SK-N-SH (cell line): ENCODE measurements at regions not wholly inside any gene's neighbourhood (a gene's known extent, or its start where the extent isn't known, plus 50 kb on each side); places are given as distances from the start of the nearest gene placed in this dataset.

Source experiments
- CTCF ChIA-PET: fragments of 300-600, 350-600 bp; formaldehyde crosslinking; extraction: SDS; loops from one replicate; lab custom pipeline; 2021; lab: Yijun Ruan, JAX
- POLR2A ChIA-PET: fragments of 350-600 bp; sonication (Branson Sonifier 250); formaldehyde crosslinking; extraction: SDS; loops from one replicate; lab custom pipeline; 2020; ENCODE audit warnings: antibody characterized with exemption, inconsistent platforms; lab: Yijun Ruan, JAX
- DNase-seq: peaks from one replicate; pipeline ENCODE4 v3.0.0; 2012
- H2AFZ ChIP-seq: fragments of 200-600 bp; sonication (generic); 2 replicates; pipeline ENCODE4 v1.8.1; 2016; ENCODE audit warnings: antibody characterized with exemption, mild to moderate bottlenecking, low read depth
- H3F3A ChIP-seq: fragments of 200-600 bp; sonication (generic); replicated peaks from 2 replicates; pipeline ENCODE3; 2016; ENCODE audit warnings: antibody characterized with exemption, mild to moderate bottlenecking; ENCODE audit not compliant: insufficient read depth
- H3K27ac ChIP-seq, 2 experiments: fragments of 200-500 bp in 1 of 2; fragments of 200-600 bp in 1 of 2; sonication (Bioruptor generic) in 1 of 2; sonication (generic), shearing (Covaris generic) in 1 of 2; 2 replicates each; pipeline versions ENCODE4 v1.5.1 to v1.6.1; 2014 to 2016; ENCODE audit warnings: low read depth in 2 of 2, inconsistent platforms in 1 of 2, low read length in 1 of 2, mild to moderate bottlenecking in 1 of 2, mixed read lengths in 1 of 2
- H3K27me3 ChIP-seq: fragments of 200-600 bp; sonication (generic), shearing (Covaris generic); 2 replicates; pipeline ENCODE4 v1.6.1; 2016; ENCODE audit warnings: mixed run types; ENCODE audit not compliant: insufficient read depth
- H3K36me3 ChIP-seq, 2 experiments: fragments of 200-500 bp in 1 of 2; fragments of 200-600 bp in 1 of 2; sonication (Bioruptor generic) in 1 of 2; sonication (generic) in 1 of 2; replicated peaks in 1 of 2; 2 replicates each; pipeline versions ENCODE3 to v1.5.1; 2014 to 2016; ENCODE audit warnings: low read length in 1 of 2, mild to moderate bottlenecking in 1 of 2; ENCODE audit not compliant: insufficient read depth in 2 of 2, control insufficient read depth in 1 of 2
- H3K4me1 ChIP-seq, 2 experiments: fragments of 200-500 bp in 1 of 2; fragments of 200-600 bp in 1 of 2; sonication (Bioruptor generic) in 1 of 2; sonication (generic), shearing (Covaris generic) in 1 of 2; 2 replicates each; pipeline versions ENCODE4 v1.5.1 to v1.6.1; 2014 to 2016; ENCODE audit warnings: low read depth in 1 of 2, low read length in 1 of 2, mixed run types in 1 of 2; ENCODE audit not compliant: insufficient read depth in 2 of 2, control insufficient read depth in 1 of 2
- H3K4me2 ChIP-seq: fragments of 200-600 bp; sonication (generic), shearing (Covaris generic); 2 replicates; pipeline ENCODE4 v1.6.1; 2017; ENCODE audit warnings: mixed run types
- H3K4me3 ChIP-seq, 2 experiments: fragments of 200-500 bp in 1 of 2; fragments of 200-600 bp in 1 of 2; sonication (Bioruptor generic) in 1 of 2; sonication (generic), shearing (Covaris generic) in 1 of 2; 2 replicates each; pipeline versions ENCODE4 v1.5.1 to v1.8.1; 2014 to 2016; ENCODE audit warnings: low read depth in 2 of 2, inconsistent platforms in 1 of 2, low read length in 1 of 2, mild to moderate bottlenecking in 1 of 2, mixed read lengths in 1 of 2, moderate library complexity in 1 of 2
- H3K79me2 ChIP-seq: fragments of 200-600 bp; sonication (generic); 2 replicates; pipeline ENCODE4 v1.8.1; 2017; ENCODE audit warnings: mild to moderate bottlenecking; ENCODE audit not compliant: insufficient read depth
- H3K9ac ChIP-seq: fragments of 200-600 bp; sonication (generic); 2 replicates; pipeline ENCODE4 v1.6.1; 2017; ENCODE audit warnings: mixed run types
- H3K9me2 ChIP-seq: fragments of 200-600 bp; sonication (generic); 2 replicates; pipeline ENCODE4 v1.6.1; 2017; ENCODE audit warnings: mixed run types
- H3K9me3 ChIP-seq: fragments of 200-600 bp; sonication (generic); 2 replicates; pipeline ENCODE4 v1.6.1; 2017; ENCODE audit warnings: mixed run types, mild to moderate bottlenecking, moderate library complexity
- H4K20me1 ChIP-seq: fragments of 200-600 bp; sonication (generic); 2 replicates; pipeline ENCODE4 v1.6.1; 2017; ENCODE audit warnings: mild to moderate bottlenecking, mixed run types; ENCODE audit not compliant: insufficient read depth
- CHD2 ChIP-seq: fragments of 150-350 bp; IDR thresholded peaks from 2 replicates; pipeline ENCODE4 v1.6.1; 2018; ENCODE audit warnings: low read length; ENCODE audit not compliant: partially characterized antibody
- GABPA ChIP-seq: IDR thresholded peaks from 2 replicates; pipeline ENCODE4 v1.4.0; 2012; ENCODE audit warnings: low read depth, mild to moderate bottlenecking
- MXI1 ChIP-seq: IDR thresholded peaks from 2 replicates; pipeline ENCODE4 v1.6.1; 2012; ENCODE audit warnings: mild to moderate bottlenecking, low read depth, low read length, improper control_type of control experiment
- NFIC ChIP-seq: IDR thresholded peaks from 2 replicates; pipeline ENCODE4 v1.4.0; 2012; ENCODE audit warnings: borderline replicate concordance
- POLR2AphosphoS5 ChIP-seq: IDR thresholded peaks from 2 replicates; pipeline ENCODE4 v1.6.1; 2012; ENCODE audit warnings: low read depth, low read length
- RAD21 ChIP-seq: IDR thresholded peaks from 2 replicates; pipeline ENCODE4 v1.6.1; 2012; ENCODE audit warnings: mild to moderate bottlenecking, low read length
- RXRA ChIP-seq: IDR thresholded peaks from 2 replicates; pipeline ENCODE4 v1.4.0; 2012; ENCODE audit warnings: low read depth, mild to moderate bottlenecking, borderline replicate concordance
- SIN3A ChIP-seq: IDR thresholded peaks from 2 replicates; pipeline ENCODE4 v1.6.1; 2012; ENCODE audit warnings: low read depth, mild to moderate bottlenecking, low read length, moderate library complexity, borderline replicate concordance
- TAF1 ChIP-seq: IDR thresholded peaks from 2 replicates; pipeline ENCODE4 v1.6.1; 2012; ENCODE audit warnings: low read depth, mild to moderate bottlenecking, low read length, moderate library complexity, borderline replicate concordance
- TCF12 ChIP-seq: IDR thresholded peaks from 2 replicates; pipeline ENCODE4 v1.4.0; 2012
- TEAD4 ChIP-seq: IDR thresholded peaks from 2 replicates; pipeline ENCODE4 v1.4.0; 2012; ENCODE audit warnings: mild to moderate bottlenecking, borderline replicate concordance; ENCODE audit not compliant: insufficient read depth
- YY1 ChIP-seq: IDR thresholded peaks from 2 replicates; pipeline ENCODE4 v1.4.0; 2012; ENCODE audit warnings: low read depth, mild to moderate bottlenecking
- WGBS: methylation state at CpG from one replicate; pipeline ENCODE4 v1.1.6; 2017; ENCODE audit warnings: low lambda C conversion rate; 5-methylcytosine and 5-hydroxymethylcytosine counted together
- TF ChIP-seq, protein P1 (sequence below): fragments of 150-350 bp; IDR thresholded peaks from 2 replicates; pipeline ENCODE4 v1.6.1; 2016; ENCODE audit warnings: mild to moderate bottlenecking, low read depth, low read length
- TF ChIP-seq, protein P2 (sequence below): IDR thresholded peaks from 2 replicates; pipeline ENCODE4 v1.4.0; 2012; ENCODE audit warnings: low read depth, borderline replicate concordance

DNA sequence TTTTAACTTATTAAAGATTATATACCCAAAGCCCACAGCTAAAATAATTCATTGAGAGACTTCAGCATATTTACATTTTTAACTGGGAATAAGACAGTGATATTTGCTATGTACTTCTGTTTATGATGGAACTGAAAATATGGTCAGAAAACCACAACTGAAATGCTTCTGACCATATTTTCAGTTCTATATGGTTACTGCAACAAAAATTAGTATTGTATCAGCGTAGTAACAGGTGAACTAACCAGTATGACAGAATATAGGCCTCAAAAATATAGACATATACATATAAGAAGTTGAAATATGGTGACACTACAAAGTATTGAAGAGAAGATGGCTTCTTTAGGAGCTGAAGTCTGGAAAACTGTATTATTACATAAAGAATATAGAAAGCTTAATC, 857.4 kb downstream of the OLFM4 start:
- H3K9me3 ChIP-seq = no peaks in the 10 kb centered on the region

DNA sequence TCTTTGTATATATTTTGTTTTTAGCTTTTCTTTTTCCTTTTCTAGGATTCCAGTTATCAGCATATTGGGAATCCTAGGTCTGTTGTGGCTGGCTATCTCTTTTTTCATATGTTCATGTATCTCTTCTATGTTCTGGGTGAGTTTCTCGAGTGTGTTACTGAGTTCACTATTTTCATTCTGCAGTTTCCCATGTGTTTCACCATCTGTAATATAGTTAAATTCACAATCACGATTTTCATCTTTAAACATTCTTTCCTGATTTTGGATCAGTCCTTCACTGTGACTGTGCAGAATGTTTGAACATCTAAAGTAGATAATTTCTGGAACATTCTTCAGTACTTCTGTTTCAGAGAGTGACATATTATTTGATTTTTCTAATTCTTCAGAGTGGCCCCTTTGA, 862.1 kb downstream of the OLFM4 start:
- Histone ChIP-seq H2AFZ (no peak overlapping the region), H3K4me3 (no peak overlapping the region), H3K36me3 (no peaks in the 10 kb centered on the region), H3F3A (no peaks in the 10 kb centered on the region), H3K9me3 (peaks cover 5% of the 10 kb centered on the region; the same call in 1 of the 2 replicates), H3K9ac (no peak overlapping the region), H3K27me3 (no peaks in the 10 kb centered on the region), H3K4me1 (no peaks in the 10 kb centered on the region), H3K4me2 (no peak overlapping the region), H4K20me1 (no peaks in the 10 kb centered on the region), H3K9me2 (no peaks in the 10 kb centered on the region), H3K79me2 (no peaks in the 10 kb centered on the region), H3K27ac (no peak overlapping the region)
- CTCF ChIA-PET = interaction anchor here (0.6 kb wide), 1 partner anchor 475 kb away, joined by 4 read pairs; no protein-coding TSS in a partner anchor
- DNase-seq = no peak
- 3% methylated on average over 2 of the region's 2 CpGs for WGBS
- POLR2A ChIA-PET = no interaction called here
- TF ChIP-seq CHD2 = no peak
- no peak for TF ChIP-seq MXI1
- TF ChIP-seq SIN3A = no peak
- TF ChIP-seq NFIC = no peak
- TF ChIP-seq, protein P1, sequence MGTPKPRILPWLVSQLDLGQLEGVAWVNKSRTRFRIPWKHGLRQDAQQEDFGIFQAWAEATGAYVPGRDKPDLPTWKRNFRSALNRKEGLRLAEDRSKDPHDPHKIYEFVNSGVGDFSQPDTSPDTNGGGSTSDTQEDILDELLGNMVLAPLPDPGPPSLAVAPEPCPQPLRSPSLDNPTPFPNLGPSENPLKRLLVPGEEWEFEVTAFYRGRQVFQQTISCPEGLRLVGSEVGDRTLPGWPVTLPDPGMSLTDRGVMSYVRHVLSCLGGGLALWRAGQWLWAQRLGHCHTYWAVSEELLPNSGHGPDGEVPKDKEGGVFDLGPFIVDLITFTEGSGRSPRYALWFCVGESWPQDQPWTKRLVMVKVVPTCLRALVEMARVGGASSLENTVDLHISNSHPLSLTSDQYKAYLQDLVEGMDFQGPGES = no peak
- TF ChIP-seq, protein P2, sequence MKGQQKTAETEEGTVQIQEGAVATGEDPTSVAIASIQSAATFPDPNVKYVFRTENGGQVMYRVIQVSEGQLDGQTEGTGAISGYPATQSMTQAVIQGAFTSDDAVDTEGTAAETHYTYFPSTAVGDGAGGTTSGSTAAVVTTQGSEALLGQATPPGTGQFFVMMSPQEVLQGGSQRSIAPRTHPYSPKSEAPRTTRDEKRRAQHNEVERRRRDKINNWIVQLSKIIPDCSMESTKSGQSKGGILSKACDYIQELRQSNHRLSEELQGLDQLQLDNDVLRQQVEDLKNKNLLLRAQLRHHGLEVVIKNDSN = no peak
- no peak for TF ChIP-seq TEAD4
- TF ChIP-seq, all 33 proteins: peak for 0

More for the DNA sequence above, 857.4 kb downstream of the OLFM4 start:
- no peak overlapping the region for H3K27ac ChIP-seq
- H3K4me1 ChIP-seq = no peaks in the 10 kb centered on the region
- 0 out of 2 replicates have a peak, but pooled peaks cover 3% of the 10 kb centered on the region for H3K9me2 ChIP-seq
- no peak overlapping the region for H2AFZ ChIP-seq
- no peaks in the 10 kb centered on the region for H3K27me3 ChIP-seq
- no peaks in the 10 kb centered on the region for H3K79me2 ChIP-seq
- POLR2A ChIA-PET = no interaction called here
- TF ChIP-seq, protein P2 = no peak
- TF ChIP-seq TCF12 = no peak
- TF ChIP-seq RAD21 = no peak
- H3K4me3 ChIP-seq = no peak overlapping the region
- H3F3A ChIP-seq = no peaks in the 10 kb centered on the region
- H4K20me1 ChIP-seq = no peaks in the 10 kb centered on the region
- CTCF ChIA-PET = no interaction called here
- no peak overlapping the region for H3K9ac ChIP-seq
- no peaks in the 10 kb centered on the region for H3K36me3 ChIP-seq
- no peak for DNase-seq
- 0% methylated on average over 1 of the region's 1 CpG for WGBS
- no peak overlapping the region for H3K4me2 ChIP-seq

DNA sequence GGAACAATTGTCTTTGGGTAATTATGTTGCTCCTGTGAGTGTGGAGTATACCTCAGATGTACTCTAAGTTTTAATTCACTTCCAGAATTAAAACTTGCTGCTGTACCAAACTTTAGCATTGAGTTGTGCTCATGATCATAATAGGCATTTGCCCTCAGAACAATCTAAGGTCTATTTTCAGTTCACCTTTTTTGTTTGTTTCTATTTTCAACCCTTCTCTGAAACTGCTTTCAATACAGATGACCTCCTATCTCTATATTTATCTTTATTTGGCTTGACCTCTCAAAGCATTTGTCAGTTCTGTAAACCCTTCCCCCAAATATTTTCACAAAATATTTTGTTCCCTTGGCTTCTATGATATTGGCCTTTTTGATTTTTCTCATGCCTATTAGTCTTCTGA, 873.0 kb downstream of the OLFM4 start:
- POLR2A ChIA-PET = no interaction called here
- Histone ChIP-seq H3K79me2 (no peaks in the 10 kb centered on the region), H3K36me3 (no peaks in the 10 kb centered on the region), H3K4me2 (no peak overlapping the region), H3K27me3 (no peaks in the 10 kb centered on the region), H3K9ac (no peak overlapping the region), H2AFZ (no peak overlapping the region), H3K9me3 (no peaks in the 10 kb centered on the region), H3K9me2 (no peaks in the 10 kb centered on the region)
- TF ChIP-seq NFIC (no peak), TAF1 (no peak), RXRA (no peak), SIN3A (no peak), GABPA (no peak), POLR2AphosphoS5 (no peak), YY1 (no peak)
- TF ChIP-seq, all 33 proteins: peak for 0
- Histone ChIP-seq H3K4me3 (no peak overlapping the region), H3K4me1 (no peaks in the 10 kb centered on the region), H3K27ac (no peak overlapping the region), H3F3A (no peaks in the 10 kb centered on the region), H4K20me1 (no peaks in the 10 kb centered on the region)
- DNase-seq = no peak
- CTCF ChIA-PET = no interaction called here
